ENCODE measurements at regions not wholly inside any gene's neighbourhood (a gene's known extent, or its start where the extent isn't known, plus 50 kb on each side); places are given as distances from the start of the nearest gene placed in this dataset.

- DNase-seq: no peak
These were observed 231.6 kb upstream of the NT5C1B start for GRCh38 chr2:18820966-18821365.

GRCh38 chr2:18819566-18819965 is 230.2 kb upstream of the NT5C1B start:
- DNase-seq: no peak

GRCh38 chr2:18814387-18814786 is 225.0 kb upstream of the NT5C1B start:
- no peak for DNase-seq

GRCh38 chr2:18804536-18804935 is 215.2 kb upstream of the NT5C1B start:
- no peak for DNase-seq

GRCh38 chr2:18803141-18803939 is 214.0 kb upstream of the NT5C1B start:
- no peak for DNase-seq

GRCh38 chr2:18800240-18800971 is 211.0 kb upstream of the NT5C1B start:
- no peak for DNase-seq

- DNase-seq: no peak
These were observed 210.0 kb upstream of the NT5C1B start for GRCh38 chr2:18799397-18799796.

- no peak for DNase-seq
These were observed 207.9 kb upstream of the NT5C1B start for GRCh38 chr2:18797133-18797845.

GRCh38 chr2:18795906-18796305 is 206.5 kb upstream of the NT5C1B start:
- DNase-seq: no peak

- no peak for DNase-seq
These were observed 203.3 kb upstream of the NT5C1B start for GRCh38 chr2:18792684-18793083.

GRCh38 chr2:18792226-18792629 is 202.9 kb upstream of the NT5C1B start:
- DNase-seq: peak; percentile 15

GRCh38 chr2:18791172-18791797 is 201.9 kb upstream of the NT5C1B start:
- no peak for DNase-seq

- DNase-seq: no peak
These were observed 201.3 kb upstream of the NT5C1B start for GRCh38 chr2:18790509-18791171.

- no peak for DNase-seq
These were observed 199.2 kb upstream of the NT5C1B start for GRCh38 chr2:18788592-18788991.

- DNase-seq: no peak
These were observed 198.4 kb upstream of the NT5C1B start for GRCh38 chr2:18787726-18788125.

GRCh38 chr2:18784245-18784644 is 194.9 kb upstream of the NT5C1B start:
- no peak for DNase-seq

GRCh38 chr2:18781541-18782280 is 192.3 kb upstream of the NT5C1B start:
- DNase-seq: no peak

- no peak for DNase-seq
These were observed 188.0 kb upstream of the NT5C1B start for GRCh38 chr2:18777250-18777812.

GRCh38 chr2:18771212-18771611 is 181.8 kb upstream of the NT5C1B start:
- DNase-seq: no peak

- no peak for DNase-seq
These were observed 174.0 kb upstream of the NT5C1B start for GRCh38 chr2:18763338-18763737.

GRCh38 chr2:18762667-18763066 is 173.3 kb upstream of the NT5C1B start:
- peak; percentile 15 for DNase-seq

GRCh38 chr2:18754286-18754685 is 164.9 kb upstream of the NT5C1B start:
- DNase-seq: no peak

Data from NCI-H1092 treated with DMSO at 0.1 percent for 48 hours (cell line).